K562 (cell line): ENCODE measurements at regions not wholly inside any gene's neighbourhood (a gene's known extent, or its start where the extent isn't known, plus 50 kb on each side); places are given as distances from the start of the nearest gene placed in this dataset.

Experiments used
- CTCF ChIP-seq, 3 experiments: IDR thresholded peaks in 2 of 3; conservative IDR thresholded peaks in 1 of 3; 2 replicates each; pipeline ENCODE4 v1.5.1; 2011 to 2012; ENCODE audit warnings: low read length in 3 of 3, mild to moderate bottlenecking in 3 of 3, control low read depth in 2 of 3, improper control_type of control experiment in 1 of 3, inconsistent platforms in 1 of 3, low read depth in 1 of 3, mixed read lengths in 1 of 3, moderate library complexity in 1 of 3; ENCODE audit not compliant: insufficient read depth in 2 of 3
- EZH2 ChIP-seq: IDR thresholded peaks from 2 replicates; pipeline ENCODE4 v1.6.1; 2012; ENCODE audit warnings: low read depth, mild to moderate bottlenecking, inconsistent platforms, low read length, borderline replicate concordance
- HSF4 ChIP-seq: fragments of 250-450 bp; sonication (Bioruptor Pico); IDR thresholded peaks from 2 replicates; pipeline ENCODE4 v2.1.2; 2022; ENCODE audit warnings: mild to moderate bottlenecking, moderate library complexity, borderline replicate concordance
- JUN ChIP-seq, 2 experiments: sonication (generic) in 1 of 2; formaldehyde crosslinking in 1 of 2; IDR thresholded peaks; 2 replicates each; pipeline versions ENCODE4 v1.6.1 to v1.8.0; 2012 to 2022; ENCODE audit warnings: borderline replicate concordance in 2 of 2, mild to moderate bottlenecking in 2 of 2, improper control_type of control experiment in 1 of 2, low read depth in 1 of 2, low read length in 1 of 2, missing genetic modification reagents in 1 of 2
- ZNF592 ChIP-seq: fragments of 450-650 bp; IDR thresholded peaks from 2 replicates; pipeline ENCODE4 v1.6.1; 2017; ENCODE audit warnings: antibody characterized with exemption, mild to moderate bottlenecking

GRCh38 chr5:36751886-36752285 lies 124.7 kb upstream of the NIPBL start:
- TF ChIP-seq JUN (IDR thresholded peaks at IDR 0.05; ENCODE audit: borderline replicate concordance, low read depth, low read length) (no peak), JUN (CRISPR knock-in tag; IDR thresholded peaks at IDR 0.05; ENCODE audit: borderline replicate concordance) (no peak), HSF4 (CRISPR knock-in tag) (no peak), EZH2 (no peak), ZNF592 (no peak), CTCF (IDR thresholded peaks at IDR 0.05 in 2 of 3, conservative IDR thresholded peaks at IDR 0.05 in 1 of 3; ENCODE audit: insufficient read depth in 2 of 3, low read depth in 1 of 3, low read length in 3 of 3) (peak; percentile 31 to 41 (median 37); a peak in 4 of 6 replicates)
